ENCODE measurements at regions not wholly inside any gene's neighbourhood (a gene's known extent, or its start where the extent isn't known, plus 50 kb on each side); places are given as distances from the start of the nearest gene placed in this dataset.

GRCh38 chr20:11212272-11212671 is 538.5 kb upstream of the JAG1 start:
- no peak for TF ChIP-seq CTCF (conservative IDR thresholded peaks at IDR 0.05 in 1 of 2, IDR thresholded peaks at IDR 0.05 in 1 of 2; ENCODE audit: extremely low read depth in 1 of 2, insufficient read depth in 1 of 2, low read depth in 1 of 2, low read length in 2 of 2)
- TF ChIP-seq EZH2 (IDR thresholded peaks at IDR 0.05; ENCODE audit: borderline replicate concordance, low read length): no peak

Data from mammary epithelial cell (primary cell).